Right lobe of liver (tissue), 6 donors: ENCODE measurements at regions not wholly inside any gene's neighbourhood (a gene's known extent, or its start where the extent isn't known, plus 50 kb on each side); places are given as distances from the start of the nearest gene placed in this dataset.
"Not testable (repeated sequence)": the region's sequence is repeated elsewhere in the genome, so short reads cannot be mapped to it uniquely, and the experiment has no call there.

ENCODE experiments used
- ATAC-seq, 4 donors: fragments of 200-7000 bp; cut with Tn5 transposase; one replicate each; pipeline ENCODE4 v1.9.1; 2020; ENCODE audit warnings: mild to moderate bottlenecking in 4 of 4, moderate library complexity in 4 of 4
- DNase-seq, 3 donors: peaks; one replicate each; pipeline ENCODE4 v3.0.0-alpha.2; 2020
- H3K27ac ChIP-seq, 3 donors: fragments of 200-600 bp; one replicate each; pipeline ENCODE4 v1.8.0; 2022
- H3K27me3 ChIP-seq, 2 donors: fragments of 200-600 bp; one replicate each; pipeline ENCODE4 v1.8.0; 2022
- H3K36me3 ChIP-seq, 4 donors: fragments of 200-600 bp; sonication (generic) in 1 of 4; one replicate each; pipeline versions ENCODE4 v1.5.1 to v1.8.0; 2017 to 2022; ENCODE audit warnings: control low read depth in 1 of 4
- H3K4me1 ChIP-seq, 4 donors: fragments of 200-600 bp; sonication (generic) in 1 of 4; one replicate each; pipeline versions ENCODE4 v1.5.1 to v1.8.0; 2017 to 2022; ENCODE audit warnings: control low read depth in 1 of 4
- H3K4me3 ChIP-seq, 3 donors: fragments of 200-600 bp; one replicate each; pipeline ENCODE4 v1.8.0; 2022
- H3K9me3 ChIP-seq, 4 donors: fragments of 200-600 bp; sonication (generic) in 1 of 4; one replicate each; pipeline versions ENCODE4 v1.5.1 to v1.8.0; 2017 to 2022; ENCODE audit warnings: control low read depth in 1 of 4
- POLR2A ChIP-seq: fragments of 450-650 bp; IDR thresholded peaks from one replicate; pipeline ENCODE4 v1.6.1; 2017; ENCODE audit warnings: antibody characterized with exemption, mild to moderate bottlenecking
- WGBS: methylation state at CpG from one replicate; pipeline ENCODE4 v1.1.6; 2018; ENCODE audit warnings: low coverage, low lambda C conversion rate; ENCODE audit not compliant: insufficient coverage; ENCODE audit errors: missing lambda C conversion rate; 5-methylcytosine and 5-hydroxymethylcytosine counted together
- intact Hi-C, 2 donors: fragments of 100-400 bp; cut with DNase I; formaldehyde crosslinking; loops; one replicate each; pipeline versions ENCODE4 v1.11.2 to v1.14.1; 2022
- TF ChIP-seq, protein P1 (sequence below), 4 donors: fragments of 200-600 bp in 3 of 4; fragments of 450-650 bp in 1 of 4; IDR thresholded peaks; one replicate each; pipeline versions ENCODE4 v1.5.1 to v1.8.0; 2016 to 2022; ENCODE audit warnings: antibody characterized with exemption in 4 of 4, mild to moderate bottlenecking in 2 of 4
- donor health status: DM: no; HTN: yes; CAD: no.
- donor health status: DM: no; HTN: no; CAD: no.
- donor health status: DM: no; HTN: no; CAD: no.
- donor health status: DM: no; HTN: yes; CAD: no.
- donor health status: DM: no; HTN: yes; CAD: no.

GRCh38 chr6:126206504-126207246 is 133.2 kb upstream of the CENPW start:
- Histone ChIP-seq H3K4me1 (no peaks in the 10 kb centered on the region), H3K27me3 (no peaks in the 10 kb centered on the region), H3K36me3 (no peaks in the 10 kb centered on the region), H3K27ac (no peak overlapping the region), H3K4me3 (no peak overlapping the region), H3K9me3 (peaks cover 0 to 4% (median 0%) of the 10 kb centered on the region in 4 donors)
- DNase-seq (no peak), ATAC-seq (no peak)
- 39% methylated on average over 1 of the region's 1 CpG for WGBS
- intact Hi-C loops: no loop called here
- TF ChIP-seq, protein P1, sequence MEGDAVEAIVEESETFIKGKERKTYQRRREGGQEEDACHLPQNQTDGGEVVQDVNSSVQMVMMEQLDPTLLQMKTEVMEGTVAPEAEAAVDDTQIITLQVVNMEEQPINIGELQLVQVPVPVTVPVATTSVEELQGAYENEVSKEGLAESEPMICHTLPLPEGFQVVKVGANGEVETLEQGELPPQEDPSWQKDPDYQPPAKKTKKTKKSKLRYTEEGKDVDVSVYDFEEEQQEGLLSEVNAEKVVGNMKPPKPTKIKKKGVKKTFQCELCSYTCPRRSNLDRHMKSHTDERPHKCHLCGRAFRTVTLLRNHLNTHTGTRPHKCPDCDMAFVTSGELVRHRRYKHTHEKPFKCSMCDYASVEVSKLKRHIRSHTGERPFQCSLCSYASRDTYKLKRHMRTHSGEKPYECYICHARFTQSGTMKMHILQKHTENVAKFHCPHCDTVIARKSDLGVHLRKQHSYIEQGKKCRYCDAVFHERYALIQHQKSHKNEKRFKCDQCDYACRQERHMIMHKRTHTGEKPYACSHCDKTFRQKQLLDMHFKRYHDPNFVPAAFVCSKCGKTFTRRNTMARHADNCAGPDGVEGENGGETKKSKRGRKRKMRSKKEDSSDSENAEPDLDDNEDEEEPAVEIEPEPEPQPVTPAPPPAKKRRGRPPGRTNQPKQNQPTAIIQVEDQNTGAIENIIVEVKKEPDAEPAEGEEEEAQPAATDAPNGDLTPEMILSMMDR (IDR thresholded peaks at IDR 0.05): no peak
- no peak for TF ChIP-seq POLR2A

DNA sequence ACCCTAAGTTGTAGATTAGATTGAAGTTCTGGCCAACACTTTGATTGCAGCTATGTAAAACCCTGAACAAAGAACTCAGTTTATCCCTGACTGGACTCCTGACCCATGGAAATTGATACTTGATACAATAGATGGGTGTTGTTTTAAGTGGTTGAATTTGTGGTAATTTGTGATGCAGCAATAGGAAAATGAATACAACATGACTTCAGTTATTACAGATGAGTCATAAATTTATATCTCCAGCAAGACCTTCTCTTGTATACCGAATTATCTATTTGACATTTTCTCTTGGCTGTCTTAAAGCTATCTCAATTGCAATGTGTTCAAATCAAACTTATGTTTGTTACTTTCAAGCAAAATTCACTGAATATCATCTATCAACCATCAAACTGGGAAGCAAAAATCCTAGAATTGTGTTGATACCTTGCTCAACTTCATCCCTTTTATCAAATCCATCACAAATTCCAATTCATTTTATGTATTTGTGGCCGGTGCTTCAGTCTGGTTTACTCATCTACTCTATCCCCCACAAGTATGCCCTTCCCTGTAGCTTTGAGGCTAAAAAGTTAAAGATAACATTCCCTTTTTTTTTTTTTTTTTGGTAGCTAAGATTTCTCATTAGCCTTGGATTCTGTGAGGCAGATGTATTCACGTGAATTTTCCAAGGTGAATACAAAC is 129.4 kb upstream of the CENPW start:
- no peak for DNase-seq
- Histone ChIP-seq H3K9me3 (peaks cover 0 to 4% (median 0%) of the 10 kb centered on the region in 4 donors), H3K27ac (no peak overlapping the region), H3K36me3 (no peaks in the 10 kb centered on the region), H3K4me3 (no peak overlapping the region), H3K4me1 (no peaks in the 10 kb centered on the region), H3K27me3 (no peaks in the 10 kb centered on the region)
- TF ChIP-seq, protein P1 (IDR thresholded peaks at IDR 0.05): no peak
- no peak for TF ChIP-seq POLR2A
- WGBS: 85% methylated on average over 3 of the region's 3 CpGs
- no peak for ATAC-seq
- intact Hi-C loops: no loop called here

DNA sequence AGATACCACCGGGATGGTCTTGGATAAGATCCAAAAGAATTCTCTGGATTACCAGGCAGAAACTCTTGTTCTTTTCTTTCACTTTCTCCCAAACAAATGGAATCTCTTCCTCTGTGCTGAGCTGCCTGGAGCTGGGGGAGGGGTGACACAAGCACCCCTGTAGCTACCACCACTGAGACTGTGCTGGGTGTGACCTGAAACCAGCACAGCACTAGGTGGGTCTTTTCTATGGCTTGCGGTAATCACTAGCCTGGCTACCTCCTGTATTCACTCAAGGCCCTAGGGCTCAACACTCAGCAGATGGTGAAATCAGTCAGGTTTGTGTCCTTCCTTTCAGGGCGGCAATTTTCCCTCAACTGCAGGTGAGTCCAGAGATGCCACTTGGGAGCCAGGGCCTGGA is 122.4 kb upstream of the CENPW start:
- Histone ChIP-seq H3K4me1 (no peaks in the 10 kb centered on the region), H3K27me3 (no peaks in the 10 kb centered on the region), H3K27ac (no peak overlapping the region), H3K9me3 (no peaks in the 10 kb centered on the region), H3K4me3 (no peak overlapping the region), H3K36me3 (no peaks in the 10 kb centered on the region)
- intact Hi-C loops: no loop called here
- no peak for ATAC-seq
- no peak for TF ChIP-seq POLR2A
- TF ChIP-seq, protein P1 (IDR thresholded peaks at IDR 0.05): no peak
- no peak for DNase-seq
- WGBS: 93% methylated on average over 3 of the region's 3 CpGs

DNA sequence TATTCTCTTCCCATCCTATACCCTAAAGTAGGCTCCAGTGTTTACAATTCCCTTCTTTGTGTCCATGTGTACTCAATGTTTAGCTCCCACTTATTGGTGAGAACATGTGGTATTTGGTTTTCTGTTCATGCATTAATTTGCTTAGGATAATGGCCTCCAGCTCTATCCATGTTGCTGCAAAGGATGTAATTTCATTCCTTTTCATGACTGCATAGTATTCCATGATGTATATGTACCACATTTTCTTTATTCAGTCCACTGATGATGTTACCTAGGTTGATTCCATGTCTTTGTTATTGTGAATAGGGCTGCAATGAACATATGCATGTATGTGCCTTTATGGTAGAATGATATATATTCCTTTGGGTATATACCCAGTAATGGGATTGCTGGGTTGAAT is 119.0 kb upstream of the CENPW start:
- intact Hi-C loops: not testable (repeated sequence)

More for the DNA sequence above, 119.0 kb upstream of the CENPW start:
- not testable (repeated sequence) for DNase-seq, H3K36me3 ChIP-seq, H3K27me3 ChIP-seq, H3K4me1 ChIP-seq, H3K27ac ChIP-seq, H3K9me3 ChIP-seq, ATAC-seq, H3K4me3 ChIP-seq
